ENCODE measurements at regions not wholly inside any gene's neighbourhood (a gene's known extent, or its start where the extent isn't known, plus 50 kb on each side); places are given as distances from the start of the nearest gene placed in this dataset.

DNA sequence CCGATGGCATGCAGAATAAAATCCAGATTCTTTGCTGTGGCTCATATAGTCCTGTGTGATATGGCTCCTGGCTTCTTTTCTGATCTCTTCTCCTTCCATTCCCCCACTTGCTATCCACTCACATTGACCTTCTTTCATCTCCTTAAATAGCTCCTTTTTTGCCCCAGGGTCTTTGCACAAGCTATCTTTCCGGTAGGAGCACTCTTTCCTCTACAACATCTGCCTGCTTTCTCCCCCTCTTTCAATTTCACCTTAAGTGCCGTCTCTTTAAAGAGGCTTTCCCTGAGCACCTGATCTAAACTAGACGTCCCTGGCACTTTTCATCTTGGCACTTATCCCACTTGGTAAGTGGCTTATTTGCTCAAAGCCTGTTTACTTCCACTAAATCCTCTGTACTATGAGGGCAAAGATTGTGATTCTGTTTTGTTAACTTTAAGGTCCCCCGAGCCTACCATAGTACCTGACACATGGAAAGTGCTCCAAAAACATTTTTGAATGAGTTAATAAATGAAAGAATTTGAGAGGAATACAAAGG, 323.3 kb upstream of the TLE3 start:
- Histone ChIP-seq H3K27ac (no peak overlapping the region), H3K4me3 (no peak overlapping the region)
- DNase-seq (ENCODE audit: low spot score) = no peak
- TF ChIP-seq, protein P1, sequence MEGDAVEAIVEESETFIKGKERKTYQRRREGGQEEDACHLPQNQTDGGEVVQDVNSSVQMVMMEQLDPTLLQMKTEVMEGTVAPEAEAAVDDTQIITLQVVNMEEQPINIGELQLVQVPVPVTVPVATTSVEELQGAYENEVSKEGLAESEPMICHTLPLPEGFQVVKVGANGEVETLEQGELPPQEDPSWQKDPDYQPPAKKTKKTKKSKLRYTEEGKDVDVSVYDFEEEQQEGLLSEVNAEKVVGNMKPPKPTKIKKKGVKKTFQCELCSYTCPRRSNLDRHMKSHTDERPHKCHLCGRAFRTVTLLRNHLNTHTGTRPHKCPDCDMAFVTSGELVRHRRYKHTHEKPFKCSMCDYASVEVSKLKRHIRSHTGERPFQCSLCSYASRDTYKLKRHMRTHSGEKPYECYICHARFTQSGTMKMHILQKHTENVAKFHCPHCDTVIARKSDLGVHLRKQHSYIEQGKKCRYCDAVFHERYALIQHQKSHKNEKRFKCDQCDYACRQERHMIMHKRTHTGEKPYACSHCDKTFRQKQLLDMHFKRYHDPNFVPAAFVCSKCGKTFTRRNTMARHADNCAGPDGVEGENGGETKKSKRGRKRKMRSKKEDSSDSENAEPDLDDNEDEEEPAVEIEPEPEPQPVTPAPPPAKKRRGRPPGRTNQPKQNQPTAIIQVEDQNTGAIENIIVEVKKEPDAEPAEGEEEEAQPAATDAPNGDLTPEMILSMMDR (IDR thresholded peaks at IDR 0.05) = no peak

DNA sequence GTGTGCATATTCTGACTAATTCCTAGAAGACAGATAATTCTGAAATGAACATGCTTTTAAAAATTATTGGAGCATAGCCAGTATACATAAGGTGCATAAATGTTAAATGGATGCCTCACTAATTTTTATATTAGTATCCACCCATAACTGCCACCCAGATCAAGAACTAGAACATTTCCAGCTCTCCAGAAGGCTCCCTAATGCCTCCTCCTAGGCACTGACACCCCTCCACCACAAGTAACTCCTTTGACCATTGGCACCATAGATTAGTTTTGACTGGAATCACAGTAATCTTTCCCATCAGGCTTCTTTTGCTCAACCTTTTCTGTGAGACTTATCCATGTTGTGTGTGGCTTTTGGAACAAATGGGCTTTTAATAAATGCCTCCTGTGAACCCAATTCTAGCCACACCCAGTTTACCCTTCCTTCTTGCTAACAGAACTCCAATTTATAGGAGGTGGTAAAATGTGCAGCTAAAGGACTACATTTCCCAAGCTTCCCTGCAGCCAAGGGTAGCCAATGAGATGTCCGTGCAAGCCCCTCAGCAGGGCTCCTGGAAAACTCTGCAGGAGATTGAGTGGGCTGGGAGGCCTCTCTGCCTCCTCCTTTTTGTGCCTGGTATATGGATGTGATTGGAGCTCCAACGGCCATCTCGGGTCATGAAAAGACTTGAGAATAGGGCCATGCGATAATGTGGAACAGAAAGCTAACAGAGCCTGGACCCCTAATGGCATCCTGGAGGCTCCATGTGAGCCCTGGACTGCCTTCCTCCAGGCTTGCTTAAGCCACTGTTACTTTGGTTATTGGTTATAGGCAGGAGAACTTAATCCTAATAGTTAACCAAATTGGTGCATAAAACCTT, 322.6 kb upstream of the TLE3 start:
- TF ChIP-seq, protein P1 (IDR thresholded peaks at IDR 0.05) = no peak
- Histone ChIP-seq H3K4me3 (no peak overlapping the region), H3K27ac (no peak overlapping the region)
- no peak for DNase-seq (ENCODE audit: low spot score)

- TF ChIP-seq, protein P1 (IDR thresholded peaks at IDR 0.05) = no peak
Observed at GRCh38 chr15:70418943-70419342, 321.2 kb upstream of the TLE3 start.

DNA sequence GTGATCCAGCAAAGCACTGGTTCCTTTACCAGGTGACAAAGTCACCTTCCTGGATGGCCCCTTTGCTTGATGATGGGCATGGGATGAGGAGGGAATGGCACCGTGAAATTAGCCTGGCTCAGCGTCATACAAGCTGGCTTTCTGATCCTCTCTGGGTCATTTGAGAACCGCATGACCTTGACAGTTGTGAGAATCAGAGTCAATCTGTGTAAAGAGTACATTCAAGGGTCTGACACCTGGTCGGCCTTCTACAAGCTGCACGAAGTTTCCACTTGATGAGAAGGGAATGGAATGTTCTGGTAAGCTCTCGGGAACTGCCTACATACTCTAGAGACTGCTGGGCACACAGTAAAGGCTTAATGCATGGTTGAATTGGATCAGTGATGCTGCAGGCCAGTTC, 319.8 kb upstream of the TLE3 start:
- TF ChIP-seq, protein P1 (IDR thresholded peaks at IDR 0.05) = no peak
- Histone ChIP-seq H3K4me3 (no peak overlapping the region), H3K27ac (no peak overlapping the region)
- DNase-seq (ENCODE audit: low spot score) = no peak

More at GRCh38 chr15:70418943-70419342, 321.2 kb upstream of the TLE3 start:
- no peak for DNase-seq (ENCODE audit: low spot score)
- Histone ChIP-seq H3K27ac (no peak overlapping the region), H3K4me3 (no peak overlapping the region)

DNA sequence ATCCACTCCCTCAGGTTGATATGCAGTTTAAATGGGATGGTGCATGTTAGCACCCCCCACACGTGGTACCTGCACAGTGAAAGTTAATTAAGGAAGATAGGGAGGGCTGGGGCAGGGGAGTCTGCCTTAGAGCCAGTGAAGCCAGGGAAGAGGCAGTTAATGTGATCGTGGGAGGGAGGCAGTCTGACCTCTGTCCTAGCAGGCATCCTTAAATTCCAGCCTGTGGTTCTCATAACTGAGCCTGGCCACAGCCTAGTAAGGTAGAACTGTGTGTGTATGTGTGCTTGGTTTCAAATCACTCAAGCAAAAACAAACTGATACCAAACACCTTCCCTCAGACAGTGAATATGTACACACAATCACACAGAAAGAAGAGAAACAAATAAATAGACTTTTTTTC, 319.1 kb upstream of the TLE3 start:
- no peak for DNase-seq (ENCODE audit: low spot score)
- no peak overlapping the region for H3K27ac ChIP-seq
- TF ChIP-seq, protein P1 (IDR thresholded peaks at IDR 0.05) = no peak
- H3K4me3 ChIP-seq = no peak overlapping the region

DNA sequence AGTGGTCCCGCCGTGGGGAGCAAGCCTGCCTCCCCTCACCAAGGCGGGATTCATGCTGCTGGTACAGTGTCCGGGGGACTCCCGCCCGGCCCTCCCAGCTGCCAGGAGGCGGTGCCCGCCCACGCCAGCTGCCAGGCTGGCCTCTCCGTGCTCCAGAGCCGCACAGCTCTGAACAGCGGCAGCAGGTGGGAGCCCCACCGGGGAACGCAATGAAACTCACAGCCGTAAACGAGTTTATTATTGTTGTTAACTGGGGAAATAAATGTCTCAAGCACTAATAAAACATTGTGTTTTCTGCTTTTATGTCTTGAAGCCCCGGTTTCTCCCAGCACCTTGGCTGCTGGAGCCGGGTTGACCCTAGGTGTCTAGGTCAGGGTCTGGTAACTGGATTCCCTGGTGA, 317.7 kb upstream of the TLE3 start:
- H3K4me3 ChIP-seq = no peak overlapping the region
- no peak for DNase-seq (ENCODE audit: low spot score)
- TF ChIP-seq, protein P1 (IDR thresholded peaks at IDR 0.05) = no peak
- H3K27ac ChIP-seq = no peak overlapping the region

DNA sequence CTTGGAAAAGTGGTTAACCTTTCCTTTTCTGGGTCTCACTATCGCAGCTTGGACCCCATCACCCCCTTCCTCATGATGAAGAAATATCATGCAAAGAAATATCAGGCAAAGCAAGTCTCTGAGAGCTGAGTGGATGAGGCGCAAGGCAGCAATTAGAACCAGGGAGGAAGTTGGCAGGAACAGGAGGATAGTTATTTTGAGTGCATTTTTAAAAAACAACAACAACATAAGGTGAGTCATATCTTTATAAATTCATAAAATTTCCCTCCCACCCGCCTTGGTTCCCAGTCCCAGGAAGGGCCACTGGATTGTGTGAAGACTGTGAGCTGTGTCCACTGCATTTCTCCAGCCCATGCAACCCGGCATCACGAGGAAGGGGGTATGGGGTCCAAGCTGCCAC, 316.9 kb upstream of the TLE3 start:
- no peak overlapping the region for H3K27ac ChIP-seq
- no peak for DNase-seq (ENCODE audit: low spot score)
- TF ChIP-seq, protein P1 (IDR thresholded peaks at IDR 0.05) = no peak
- no peak overlapping the region for H3K4me3 ChIP-seq

All from coronary artery (tissue), 2 donors.